ENCODE measurements at regions not wholly inside any gene's neighbourhood (a gene's known extent, or its start where the extent isn't known, plus 50 kb on each side); places are given as distances from the start of the nearest gene placed in this dataset.

DNA sequence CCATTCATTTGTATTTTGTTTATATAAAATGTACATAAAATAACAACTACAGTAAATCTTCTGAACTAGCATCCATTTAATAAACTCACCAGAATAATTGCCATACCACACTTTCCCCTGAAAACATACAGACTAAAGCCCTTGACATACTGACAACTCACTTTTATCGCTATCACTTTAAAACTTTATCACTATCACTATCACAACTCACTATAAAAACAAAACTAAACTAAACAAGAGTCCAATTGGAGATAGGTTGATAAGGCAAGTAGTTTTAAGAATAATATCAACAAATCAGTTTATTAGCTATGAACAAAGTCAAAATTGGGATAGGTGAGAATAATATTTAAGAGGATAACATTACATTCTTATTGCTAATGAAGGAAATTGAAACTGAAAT, 108.9 kb downstream of the SLITRK6 start:
- 16 to 45% methylated on average over 1 of the region's 1 CpG for WGBS, 2 donors
- TF ChIP-seq, protein P1, sequence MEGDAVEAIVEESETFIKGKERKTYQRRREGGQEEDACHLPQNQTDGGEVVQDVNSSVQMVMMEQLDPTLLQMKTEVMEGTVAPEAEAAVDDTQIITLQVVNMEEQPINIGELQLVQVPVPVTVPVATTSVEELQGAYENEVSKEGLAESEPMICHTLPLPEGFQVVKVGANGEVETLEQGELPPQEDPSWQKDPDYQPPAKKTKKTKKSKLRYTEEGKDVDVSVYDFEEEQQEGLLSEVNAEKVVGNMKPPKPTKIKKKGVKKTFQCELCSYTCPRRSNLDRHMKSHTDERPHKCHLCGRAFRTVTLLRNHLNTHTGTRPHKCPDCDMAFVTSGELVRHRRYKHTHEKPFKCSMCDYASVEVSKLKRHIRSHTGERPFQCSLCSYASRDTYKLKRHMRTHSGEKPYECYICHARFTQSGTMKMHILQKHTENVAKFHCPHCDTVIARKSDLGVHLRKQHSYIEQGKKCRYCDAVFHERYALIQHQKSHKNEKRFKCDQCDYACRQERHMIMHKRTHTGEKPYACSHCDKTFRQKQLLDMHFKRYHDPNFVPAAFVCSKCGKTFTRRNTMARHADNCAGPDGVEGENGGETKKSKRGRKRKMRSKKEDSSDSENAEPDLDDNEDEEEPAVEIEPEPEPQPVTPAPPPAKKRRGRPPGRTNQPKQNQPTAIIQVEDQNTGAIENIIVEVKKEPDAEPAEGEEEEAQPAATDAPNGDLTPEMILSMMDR (IDR thresholded peaks at IDR 0.05): no peak
- no peak overlapping the region for H3K4me3 ChIP-seq
- H3K4me1 ChIP-seq: no peaks in the 10 kb centered on the region
- ATAC-seq: no peak
- DNase-seq: no peak
- no peaks in the 10 kb centered on the region for H3K9me3 ChIP-seq
- intact Hi-C loops (cut with DNase I): no loop called here
- no peak overlapping the region for H3K27ac ChIP-seq
- H3K36me3 ChIP-seq: no peaks in the 10 kb centered on the region
- H3K27me3 ChIP-seq: no peaks in the 10 kb centered on the region

DNA sequence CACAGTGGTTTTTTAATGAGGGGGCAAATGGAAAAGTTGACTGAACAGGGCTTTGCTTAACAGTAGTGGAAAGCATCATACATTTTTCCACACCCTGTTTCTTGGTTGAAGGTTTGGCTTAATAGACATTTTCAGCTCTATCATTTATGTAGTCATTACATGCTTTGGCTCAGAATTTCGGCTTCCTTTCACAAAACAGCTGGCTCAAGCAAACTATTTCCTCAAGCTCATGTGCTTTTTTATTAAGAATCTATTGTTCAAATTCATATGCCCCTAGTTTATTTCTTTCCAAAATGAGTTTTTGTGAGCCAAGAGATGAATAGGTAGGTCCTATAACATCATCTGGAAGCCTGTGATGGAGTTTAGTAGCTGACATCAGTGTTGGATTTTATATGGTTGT, 113.8 kb downstream of the SLITRK6 start:
- TF ChIP-seq, protein P1 (IDR thresholded peaks at IDR 0.05): no peak
- no peak for ATAC-seq
- H3K27ac ChIP-seq: no peak overlapping the region
- no peak for DNase-seq
- H3K4me3 ChIP-seq: no peak overlapping the region
- WGBS, 2 donors: 71% methylated on average over 1 of the region's 1 CpG
- no peaks in the 10 kb centered on the region for H3K27me3 ChIP-seq
- no peaks in the 10 kb centered on the region for H3K4me1 ChIP-seq
- intact Hi-C loops (cut with DNase I): no loop called here
- H3K9me3 ChIP-seq: no peaks in the 10 kb centered on the region
- no peaks in the 10 kb centered on the region for H3K36me3 ChIP-seq

DNA sequence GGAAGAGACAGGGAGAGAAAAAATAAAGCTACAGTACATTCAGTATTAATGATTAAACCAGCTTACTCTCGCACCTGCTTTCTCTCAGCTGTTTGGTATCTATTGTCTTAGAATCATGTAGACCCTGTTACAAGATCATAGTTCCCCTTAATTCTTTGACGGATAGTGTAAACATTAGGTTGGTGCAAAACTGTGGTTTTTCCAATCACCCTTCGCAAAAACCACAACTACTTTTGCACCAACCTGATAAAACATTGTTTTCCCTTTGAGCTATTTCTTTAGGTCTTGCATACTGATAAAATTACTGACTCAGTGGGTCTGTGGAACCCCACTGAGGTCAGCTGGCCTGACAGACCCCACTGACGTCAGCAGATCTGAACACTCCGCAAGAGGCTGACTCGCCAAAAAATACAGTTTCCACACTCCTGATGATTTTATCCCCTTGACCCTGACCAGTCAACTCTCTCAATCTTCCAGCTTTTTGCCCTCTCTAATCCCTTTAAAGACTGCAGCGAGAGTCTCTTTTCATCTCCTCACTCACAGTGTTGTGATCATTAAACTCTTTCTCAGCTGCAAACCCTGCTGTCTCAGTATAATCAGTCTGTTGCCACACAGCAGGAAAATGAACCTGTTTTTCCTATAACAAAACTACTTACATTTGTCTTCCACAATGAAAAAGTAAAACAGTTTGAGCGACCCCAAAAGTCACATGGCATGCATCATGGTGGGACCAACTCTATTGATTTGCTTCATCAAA, 123.9 kb downstream of the SLITRK6 start:
- DNase-seq (no peak), ATAC-seq (no peak)
- no peak overlapping the region for H3K27ac ChIP-seq
- WGBS, 2 donors: 78 to 86% methylated on average over 8 of the region's 8 CpGs
- intact Hi-C loops (cut with DNase I): no loop called here
- no peaks in the 10 kb centered on the region for H3K27me3 ChIP-seq
- H3K4me1 ChIP-seq: no peaks in the 10 kb centered on the region
- H3K36me3 ChIP-seq: no peaks in the 10 kb centered on the region
- H3K9me3 ChIP-seq: peaks cover 0 to 45% (median 18%) of the 10 kb centered on the region in 11 donors
- no peak overlapping the region for H3K4me3 ChIP-seq
- TF ChIP-seq, protein P1 (IDR thresholded peaks at IDR 0.05): no peak

DNA sequence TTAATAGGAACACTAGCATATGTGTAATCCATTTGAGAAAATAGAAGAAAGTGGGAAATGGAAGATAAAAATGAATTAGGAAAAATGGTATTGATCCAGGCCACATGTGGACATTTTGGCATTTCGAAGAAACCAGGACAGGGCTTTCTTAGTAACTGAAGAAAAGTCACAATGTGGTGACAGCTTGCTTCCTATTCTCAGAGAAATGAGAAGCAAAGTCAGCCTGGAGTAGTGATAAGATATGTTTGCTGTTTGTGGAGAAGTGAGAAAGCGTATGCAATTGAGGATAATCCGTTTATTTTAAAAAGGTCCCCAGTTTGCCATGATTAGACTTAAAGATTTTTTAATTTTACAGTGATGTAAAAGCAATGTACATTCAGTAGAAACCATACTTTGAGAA, 127.9 kb downstream of the SLITRK6 start:
- TF ChIP-seq, protein P1 (IDR thresholded peaks at IDR 0.05): no peak
- intact Hi-C loops (cut with DNase I): no loop called here
- WGBS, 2 donors: 57 to 59% methylated on average over 3 of the region's 3 CpGs
- Histone ChIP-seq H3K9me3 (peaks cover 0 to 26% (median 10%) of the 10 kb centered on the region in 11 donors), H3K36me3 (no peaks in the 10 kb centered on the region), H3K27ac (no peak overlapping the region), H3K27me3 (no peaks in the 10 kb centered on the region), H3K4me1 (no peaks in the 10 kb centered on the region), H3K4me3 (no peak overlapping the region)
- no peak for ATAC-seq
- DNase-seq: no peak
